PFSK-1 (cell line): ENCODE measurements at regions not wholly inside any gene's neighbourhood (a gene's known extent, or its start where the extent isn't known, plus 50 kb on each side); places are given as distances from the start of the nearest gene placed in this dataset.

Experiments used
- FOXP2 ChIP-seq: optimal IDR thresholded peaks from 2 replicates; pipeline ENCODE3; 2011; ENCODE audit warnings: borderline replicate concordance, control low read depth, inconsistent platforms; ENCODE audit not compliant: insufficient read depth; ENCODE audit errors: extremely low read length, extremely low read depth
- POLR2AphosphoS5 ChIP-seq: IDR thresholded peaks from 2 replicates; pipeline ENCODE4 v1.6.1; 2012; ENCODE audit warnings: low read depth, mild to moderate bottlenecking, control low read depth, low read length, moderate library complexity
- SIN3A ChIP-seq: IDR thresholded peaks from 2 replicates; pipeline ENCODE4 v1.6.1; 2012; ENCODE audit warnings: mild to moderate bottlenecking, low read length, moderate library complexity, borderline replicate concordance; ENCODE audit not compliant: insufficient read depth
- TAF1 ChIP-seq: IDR thresholded peaks from 2 replicates; pipeline ENCODE4 v1.6.1; 2012; ENCODE audit warnings: low read length, control low read depth, borderline replicate concordance; ENCODE audit not compliant: insufficient read depth
- TF ChIP-seq, protein P1 (sequence below), 2 experiments: IDR thresholded peaks; 2 replicates each; pipeline versions ENCODE4 v1.6.1 to v1.8.0; 2011 to 2012; ENCODE audit warnings: low read depth in 2 of 2, low read length in 2 of 2, control low read depth in 1 of 2, inconsistent platforms in 1 of 2, mild to moderate bottlenecking in 1 of 2, moderate library complexity in 1 of 2; ENCODE audit not compliant: insufficient read depth in 1 of 2

DNA sequence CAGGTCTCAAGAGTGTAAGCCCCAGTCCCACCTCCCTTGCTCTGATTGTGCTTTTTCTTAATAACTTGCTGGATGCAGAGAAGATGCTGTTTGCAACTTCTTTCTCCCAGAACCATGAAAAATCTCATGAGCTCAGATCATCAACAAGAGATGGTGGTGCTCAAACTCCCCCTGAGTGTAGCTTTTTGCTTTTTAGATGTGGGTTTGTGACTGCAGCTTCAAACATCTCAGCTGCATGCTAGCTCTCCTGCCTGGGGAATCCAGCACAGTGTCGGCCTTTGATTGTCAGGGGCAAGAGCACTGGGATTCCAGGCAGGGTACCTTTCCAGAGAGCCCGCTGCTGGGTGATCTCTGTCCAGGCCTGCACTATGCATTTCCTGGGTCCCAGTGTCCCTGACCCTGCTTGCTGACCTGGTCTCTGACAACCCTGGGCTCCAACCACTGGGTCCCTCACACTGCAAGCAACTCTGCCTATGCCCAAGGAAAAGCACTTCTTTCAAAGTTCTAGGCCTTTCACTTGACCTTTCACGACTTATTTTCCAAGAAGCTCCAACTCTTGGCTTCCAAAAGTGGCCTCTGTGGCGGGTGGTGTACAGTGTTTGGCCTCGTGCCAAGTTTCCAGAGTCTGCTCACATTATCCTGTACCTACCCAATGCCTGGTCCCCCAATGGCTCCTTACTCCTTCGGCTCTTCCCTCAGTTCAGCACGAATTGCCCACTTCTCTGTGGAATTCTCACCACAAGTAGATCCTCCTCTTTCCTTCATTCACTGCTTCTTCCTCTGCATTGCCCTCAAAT lies 69.7 kb upstream of the LY86 start:
- TF ChIP-seq SIN3A (no peak), POLR2AphosphoS5 (no peak), FOXP2 (no peak), TAF1 (no peak)
- TF ChIP-seq, protein P1, sequence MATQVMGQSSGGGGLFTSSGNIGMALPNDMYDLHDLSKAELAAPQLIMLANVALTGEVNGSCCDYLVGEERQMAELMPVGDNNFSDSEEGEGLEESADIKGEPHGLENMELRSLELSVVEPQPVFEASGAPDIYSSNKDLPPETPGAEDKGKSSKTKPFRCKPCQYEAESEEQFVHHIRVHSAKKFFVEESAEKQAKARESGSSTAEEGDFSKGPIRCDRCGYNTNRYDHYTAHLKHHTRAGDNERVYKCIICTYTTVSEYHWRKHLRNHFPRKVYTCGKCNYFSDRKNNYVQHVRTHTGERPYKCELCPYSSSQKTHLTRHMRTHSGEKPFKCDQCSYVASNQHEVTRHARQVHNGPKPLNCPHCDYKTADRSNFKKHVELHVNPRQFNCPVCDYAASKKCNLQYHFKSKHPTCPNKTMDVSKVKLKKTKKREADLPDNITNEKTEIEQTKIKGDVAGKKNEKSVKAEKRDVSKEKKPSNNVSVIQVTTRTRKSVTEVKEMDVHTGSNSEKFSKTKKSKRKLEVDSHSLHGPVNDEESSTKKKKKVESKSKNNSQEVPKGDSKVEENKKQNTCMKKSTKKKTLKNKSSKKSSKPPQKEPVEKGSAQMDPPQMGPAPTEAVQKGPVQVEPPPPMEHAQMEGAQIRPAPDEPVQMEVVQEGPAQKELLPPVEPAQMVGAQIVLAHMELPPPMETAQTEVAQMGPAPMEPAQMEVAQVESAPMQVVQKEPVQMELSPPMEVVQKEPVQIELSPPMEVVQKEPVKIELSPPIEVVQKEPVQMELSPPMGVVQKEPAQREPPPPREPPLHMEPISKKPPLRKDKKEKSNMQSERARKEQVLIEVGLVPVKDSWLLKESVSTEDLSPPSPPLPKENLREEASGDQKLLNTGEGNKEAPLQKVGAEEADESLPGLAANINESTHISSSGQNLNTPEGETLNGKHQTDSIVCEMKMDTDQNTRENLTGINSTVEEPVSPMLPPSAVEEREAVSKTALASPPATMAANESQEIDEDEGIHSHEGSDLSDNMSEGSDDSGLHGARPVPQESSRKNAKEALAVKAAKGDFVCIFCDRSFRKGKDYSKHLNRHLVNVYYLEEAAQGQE (IDR thresholded peaks at IDR 0.05; ENCODE audit: insufficient read depth in 1 of 2, low read depth in 2 of 2, low read length in 2 of 2): no peak

DNA sequence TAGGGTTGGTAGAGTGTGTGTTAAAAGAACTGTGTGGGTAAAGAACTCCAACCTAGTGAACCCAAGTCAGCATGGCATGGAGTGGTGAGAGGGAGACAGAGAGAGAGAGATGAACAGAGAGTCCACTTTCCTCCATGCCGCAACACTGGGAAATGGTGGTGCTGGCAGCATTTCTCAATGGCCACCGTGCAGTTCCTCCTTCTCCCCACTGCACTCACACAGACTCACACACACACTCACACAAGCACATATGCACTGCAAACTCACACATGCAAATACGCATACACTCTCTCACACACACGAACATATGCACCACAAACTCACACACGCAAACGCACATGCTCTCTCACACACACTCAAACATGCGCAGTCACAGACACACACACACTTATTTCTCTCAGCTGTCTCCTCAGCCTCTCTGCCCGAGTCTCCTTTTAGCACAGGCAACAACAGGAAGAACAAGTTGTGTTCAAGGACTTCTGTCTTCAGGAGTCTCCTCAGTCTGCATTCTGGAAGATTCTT lies 66.5 kb upstream of the LY86 start:
- no peak for TF ChIP-seq TAF1
- TF ChIP-seq SIN3A: no peak
- TF ChIP-seq, protein P1 (IDR thresholded peaks at IDR 0.05; ENCODE audit: insufficient read depth in 1 of 2, low read depth in 2 of 2, low read length in 2 of 2): no peak
- no peak for TF ChIP-seq POLR2AphosphoS5
- no peak for TF ChIP-seq FOXP2

- no peak for TF ChIP-seq SIN3A
- TF ChIP-seq, protein P1 (IDR thresholded peaks at IDR 0.05; ENCODE audit: insufficient read depth in 1 of 2, low read depth in 2 of 2, low read length in 2 of 2): no peak
- no peak for TF ChIP-seq TAF1
- TF ChIP-seq FOXP2: no peak
- TF ChIP-seq POLR2AphosphoS5: no peak
Observed at GRCh38 chr6:6522709-6523108, 65.8 kb upstream of the LY86 start.

DNA sequence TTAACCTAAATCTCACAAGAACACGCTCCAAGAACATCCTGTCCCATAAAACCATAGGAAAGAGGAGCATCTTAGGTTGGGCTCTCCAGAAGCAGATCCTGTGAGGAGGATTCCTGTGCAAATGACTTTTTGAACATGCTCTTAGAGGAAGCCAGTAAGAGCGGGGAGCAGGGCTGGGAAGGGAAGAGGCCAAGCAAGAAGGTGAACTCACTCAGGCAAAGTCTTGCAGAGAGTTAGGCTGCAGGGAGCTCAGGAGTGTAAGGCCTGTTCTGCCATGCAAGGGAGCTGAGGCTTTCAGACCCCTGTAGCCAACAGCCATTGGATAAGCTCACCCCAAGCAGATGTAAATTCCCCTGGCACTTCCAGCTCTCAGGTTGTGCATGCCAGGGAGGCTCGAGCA lies 63.6 kb upstream of the LY86 start:
- no peak for TF ChIP-seq TAF1
- TF ChIP-seq, protein P1 (IDR thresholded peaks at IDR 0.05; ENCODE audit: insufficient read depth in 1 of 2, low read depth in 2 of 2, low read length in 2 of 2): no peak
- no peak for TF ChIP-seq FOXP2
- no peak for TF ChIP-seq POLR2AphosphoS5
- TF ChIP-seq SIN3A: no peak
